Activated CD4-positive, alpha-beta T cell treated with anti-CD3 and anti-CD28 coated beads, Interleukin-10, Interleukin-2, amounts not matched to agents 100 ng/mL and 50 ng/mL, durations not matched to agents 16 hours and 8 hours (primary cell): ENCODE measurements at regions not wholly inside any gene's neighbourhood (a gene's known extent, or its start where the extent isn't known, plus 50 kb on each side); places are given as distances from the start of the nearest gene placed in this dataset.

ENCODE experiments used
- DNase-seq: peaks from one replicate; pipeline ENCODE4 v3.0.0-alpha.2; 2020

GRCh38 chr1:108050158-108050557 lies 85.2 kb upstream of the VAV3 start:
- no peak for DNase-seq

- DNase-seq = peak; percentile 4
Observed at GRCh38 chr1:108049178-108049819, 84.3 kb upstream of the VAV3 start.

GRCh38 chr1:108048301-108049177 lies 83.6 kb upstream of the VAV3 start:
- no peak for DNase-seq

DNA sequence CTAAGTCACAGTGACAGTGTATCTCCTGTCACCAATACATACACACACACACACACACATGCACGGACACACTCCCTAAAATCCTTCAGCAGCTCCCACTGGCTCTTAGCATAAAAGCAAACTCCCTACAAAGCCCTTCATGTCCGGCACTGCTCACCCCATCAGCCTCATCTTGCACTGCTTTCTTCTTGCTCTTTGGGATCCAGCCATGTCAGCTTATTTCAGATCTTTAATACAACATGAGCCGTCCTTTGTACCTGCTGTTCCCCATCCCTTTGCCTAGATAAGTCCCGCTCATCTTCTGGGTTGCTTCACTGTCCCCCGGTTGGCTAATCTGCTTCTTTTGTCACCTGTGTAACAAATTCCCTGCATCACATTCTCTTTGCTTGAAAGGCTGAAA lies 82.1 kb upstream of the VAV3 start:
- DNase-seq = no peak

- DNase-seq = no peak
Observed at GRCh38 chr1:108046026-108046425, 81.0 kb upstream of the VAV3 start.

- no peak for DNase-seq
Observed at GRCh38 chr1:108045460-108045859, 80.5 kb upstream of the VAV3 start.

- no peak for DNase-seq
Observed at GRCh38 chr1:108044318-108044717, 79.3 kb upstream of the VAV3 start.

GRCh38 chr1:108043707-108044106 lies 78.7 kb upstream of the VAV3 start:
- no peak for DNase-seq

GRCh38 chr1:108042610-108043009 lies 77.6 kb upstream of the VAV3 start:
- DNase-seq = no peak

DNA sequence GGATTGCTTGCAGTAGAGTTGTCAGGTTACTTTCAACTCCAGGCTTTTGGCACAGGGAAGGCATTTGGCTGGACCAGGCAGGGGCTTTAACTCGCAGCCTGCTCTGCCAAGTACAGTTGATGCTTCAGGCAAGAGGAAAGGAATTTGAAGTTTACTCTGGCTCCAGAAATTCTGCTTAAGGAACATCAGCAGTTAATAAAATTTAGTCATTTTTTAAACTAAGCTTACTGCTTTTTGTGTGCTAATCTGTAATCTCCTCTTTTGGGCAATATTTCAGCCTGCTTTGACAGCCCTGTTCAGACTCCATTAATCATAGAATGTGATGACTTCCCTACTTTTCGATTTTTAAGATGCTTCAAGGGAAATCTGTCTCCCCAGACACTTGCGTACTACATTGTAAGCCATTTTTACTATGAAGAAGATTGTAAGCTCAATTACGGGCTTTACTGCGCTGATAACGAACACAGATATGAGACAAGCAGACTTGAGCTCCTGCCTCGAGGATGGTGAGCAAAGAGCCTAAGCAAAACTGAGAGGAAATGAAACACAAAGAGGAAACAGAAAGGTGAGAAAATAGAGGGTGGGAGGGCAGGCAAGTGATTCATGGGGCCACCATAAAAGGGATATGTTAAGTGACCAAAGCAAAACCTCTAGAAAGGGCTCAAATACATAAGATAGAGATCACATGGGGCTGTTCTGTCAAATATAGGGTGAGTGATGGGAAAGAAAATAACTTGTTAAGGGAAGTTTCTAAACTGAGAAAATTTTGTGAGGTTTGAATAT lies 76.6 kb upstream of the VAV3 start:
- peak; percentile 31 for DNase-seq

DNA sequence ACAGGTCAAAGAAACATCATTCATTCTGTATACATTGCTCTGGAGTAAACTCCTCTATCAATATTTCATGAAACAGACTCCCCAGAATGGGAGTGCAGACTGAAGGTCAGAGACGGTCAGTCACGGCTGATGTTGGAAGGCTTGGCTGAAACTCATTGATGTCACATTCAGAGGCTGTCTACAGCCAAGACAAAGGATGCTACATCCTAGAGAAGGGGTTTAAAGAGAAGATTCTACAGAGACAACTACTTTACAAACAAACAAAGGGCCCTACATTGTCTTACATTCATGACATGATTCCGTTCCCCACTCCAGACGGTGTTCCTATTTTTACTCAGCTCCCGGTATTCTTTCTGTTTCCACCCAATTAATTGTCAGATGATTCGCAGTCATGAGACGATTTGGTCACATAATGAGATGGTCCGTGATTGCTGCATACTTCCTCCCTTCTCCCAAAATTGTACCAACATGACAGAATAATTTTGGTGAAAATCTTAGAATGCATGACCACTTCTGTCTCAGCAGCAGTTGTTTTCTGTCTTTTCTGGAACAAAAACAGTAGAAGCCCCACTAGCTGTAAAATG lies 73.8 kb upstream of the VAV3 start:
- no peak for DNase-seq

DNA sequence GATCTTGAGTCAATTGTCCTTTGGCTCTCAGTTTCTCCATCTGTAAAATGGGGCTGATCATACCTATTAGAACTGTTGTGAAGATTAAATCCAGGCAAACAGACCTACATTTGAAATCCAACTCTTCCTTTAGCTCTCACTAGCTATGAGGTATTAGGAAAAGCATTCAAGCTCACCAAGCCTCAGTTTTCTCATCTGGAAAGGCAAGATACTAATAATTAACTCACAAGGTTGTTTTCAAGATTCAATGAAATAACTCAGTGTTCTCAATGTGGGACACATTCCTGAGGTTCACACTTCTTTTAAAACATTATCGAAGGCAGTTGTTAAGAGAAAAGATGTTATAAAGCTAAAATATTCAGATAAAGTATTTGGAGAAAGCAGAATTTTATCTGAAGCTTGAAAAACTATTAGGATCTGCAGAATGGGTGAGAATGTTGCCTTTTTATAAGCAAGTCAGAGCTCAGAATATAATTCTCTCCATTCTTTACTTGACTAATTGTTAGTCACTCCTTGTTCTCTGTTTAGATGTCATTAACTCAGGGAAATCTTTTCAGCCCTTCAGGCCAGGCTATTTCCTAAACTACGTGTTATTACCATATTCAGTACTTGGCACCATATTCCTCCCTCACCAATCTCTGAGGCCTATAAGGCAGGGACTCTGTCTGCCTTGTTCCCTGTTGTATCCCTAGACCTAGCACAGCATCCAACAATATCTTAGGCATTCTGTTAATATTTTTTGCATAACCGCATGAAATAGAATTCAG lies 72.0 kb upstream of the VAV3 start:
- no peak for DNase-seq

DNA sequence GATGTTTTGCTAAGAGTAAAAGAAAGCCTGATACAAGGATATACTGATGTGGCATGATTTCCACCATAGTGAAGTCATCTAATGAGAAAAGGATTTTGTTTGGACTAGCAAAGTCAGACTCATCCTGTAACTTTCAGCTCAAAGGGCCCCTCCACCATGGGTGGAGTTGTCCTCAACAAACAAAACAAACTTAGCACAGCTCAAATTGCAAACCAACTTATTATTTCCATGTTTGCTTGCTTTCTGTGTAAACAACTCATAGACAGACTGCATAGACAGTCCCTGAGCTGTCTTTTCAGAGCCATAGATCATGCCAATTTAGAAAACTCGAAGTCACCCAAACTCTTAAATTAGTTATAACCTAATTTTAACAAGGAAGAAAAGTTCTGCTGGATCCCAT lies 69.4 kb upstream of the VAV3 start:
- no peak for DNase-seq

DNA sequence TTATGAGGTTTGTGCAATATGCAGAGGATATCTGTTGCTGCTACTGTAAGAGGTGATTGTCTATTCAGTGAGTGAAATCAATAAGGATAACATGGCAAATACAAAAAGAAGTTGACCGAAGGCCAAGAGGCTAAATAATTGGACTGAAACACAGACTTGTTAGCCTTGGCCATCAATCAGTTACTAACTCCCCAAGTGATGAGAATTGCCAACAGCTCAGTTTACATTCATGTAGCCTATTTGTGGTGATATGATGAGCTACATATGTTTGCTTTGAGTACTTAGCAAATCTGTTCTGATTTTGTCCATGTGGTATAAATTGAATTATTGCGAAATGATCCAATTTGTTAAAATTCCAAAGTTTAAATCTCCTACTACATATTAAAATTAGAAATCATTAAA lies 68.6 kb upstream of the VAV3 start:
- DNase-seq = no peak

DNA sequence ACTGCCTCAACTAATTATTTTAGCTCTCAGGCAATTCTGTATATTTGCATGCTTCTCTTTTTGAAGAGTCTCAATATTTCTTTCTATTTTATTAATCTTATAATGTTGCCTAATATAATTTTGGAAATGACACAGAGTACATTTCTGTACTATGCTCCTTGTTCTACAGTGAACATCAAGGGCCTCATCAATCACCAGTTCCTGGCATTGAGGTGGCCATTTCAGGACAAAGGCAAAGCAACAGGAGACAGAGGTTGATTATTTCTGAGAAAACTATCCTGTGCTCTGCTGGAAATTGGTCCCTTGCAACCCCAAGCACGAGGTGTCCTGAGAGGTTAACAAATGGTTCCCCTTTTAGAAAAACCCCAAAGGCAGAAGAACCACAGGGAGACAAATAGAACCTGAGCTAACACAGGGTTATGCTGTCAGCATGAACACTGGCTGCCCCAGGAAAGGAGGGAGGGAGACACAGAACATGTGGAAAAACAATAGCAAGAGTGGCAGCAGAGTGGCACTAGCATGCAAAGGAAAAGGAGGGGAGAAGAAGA lies 63.9 kb upstream of the VAV3 start:
- no peak for DNase-seq

DNA sequence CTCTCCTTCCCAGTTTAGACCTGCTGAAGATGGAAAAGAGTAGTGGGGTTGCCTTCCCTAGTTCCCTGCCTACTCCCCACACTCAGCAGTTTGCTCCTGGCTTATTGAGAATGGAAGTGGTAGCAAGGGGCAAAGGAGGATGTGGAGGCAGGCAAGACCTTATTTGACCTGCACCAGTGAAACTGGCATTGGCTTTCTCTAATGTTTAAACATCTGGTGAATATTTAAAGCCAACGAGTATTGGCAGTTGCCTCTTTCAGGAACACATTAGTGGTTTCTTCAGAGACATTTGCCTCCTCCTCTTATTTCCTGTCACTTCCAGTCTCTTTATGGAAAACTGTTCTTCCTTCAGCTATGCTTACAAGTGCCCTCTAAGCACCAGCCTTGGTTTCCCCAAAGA lies 62.4 kb upstream of the VAV3 start:
- DNase-seq = no peak

DNA sequence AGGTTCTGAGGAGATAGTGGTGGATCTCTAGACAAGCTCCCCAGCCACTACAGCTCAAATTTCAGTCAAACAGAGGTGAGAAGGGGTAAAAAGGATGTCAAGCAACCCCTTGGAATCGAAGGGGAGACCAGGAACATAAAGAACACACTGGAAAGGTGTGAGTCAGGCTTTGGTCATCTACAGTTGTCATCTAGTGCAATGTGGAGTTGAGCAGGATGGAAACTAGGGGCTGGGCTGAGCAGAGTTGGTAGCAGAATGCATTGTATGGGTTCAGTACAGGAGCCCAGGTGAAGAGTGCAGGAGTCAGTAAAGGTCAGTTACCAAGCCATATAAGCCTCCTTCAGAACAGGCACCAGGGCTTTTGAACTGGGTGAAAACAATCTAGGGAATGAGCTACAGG lies 52.7 kb upstream of the VAV3 start:
- no peak for DNase-seq

DNA sequence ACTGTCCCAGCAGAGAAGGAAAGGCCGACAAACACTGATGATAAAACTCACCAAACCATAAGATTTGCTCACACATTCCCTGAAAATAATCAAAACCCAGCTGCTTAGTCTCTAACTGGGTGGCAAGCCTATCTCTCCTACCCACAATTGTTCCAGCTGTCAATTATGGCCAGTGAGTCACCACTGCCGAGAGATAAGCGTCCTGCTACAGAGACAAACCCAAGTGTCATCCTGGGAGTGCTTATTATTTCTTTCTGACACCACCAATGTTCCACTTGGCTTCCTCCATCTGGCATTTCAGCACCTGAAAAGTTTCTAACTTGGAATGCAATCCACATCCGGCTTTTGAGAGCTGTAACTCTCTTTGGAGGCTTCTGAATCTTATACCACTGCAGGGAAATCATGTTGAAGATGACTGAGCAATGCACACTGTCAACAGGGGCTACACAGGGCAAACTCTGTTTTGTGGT lies 51.5 kb upstream of the VAV3 start:
- peak; percentile 15 for DNase-seq
